Endothelial cell of umbilical vein (primary cell): ENCODE measurements at regions not wholly inside any gene's neighbourhood (a gene's known extent, or its start where the extent isn't known, plus 50 kb on each side); places are given as distances from the start of the nearest gene placed in this dataset.

ENCODE experiments used
- BruUV-seq: library from RNA; stranded (reverse); fragments of 400-500 nt; replicated peaks from 2 replicates; lab custom pipeline; 2021; lab: Mats Ljungman, UMichigan
- CTCF ChIA-PET: fragments of 300-600, 350-600 bp; sonication (Branson Sonifier 250); formaldehyde crosslinking; loops from one replicate; lab custom pipeline; 2021; ENCODE audit warnings: antibody characterized with exemption, inconsistent platforms; lab: Charles Lee
- POLR2A ChIA-PET: fragments of 300-600, 350-600 bp; sonication (Branson Sonifier 250); formaldehyde crosslinking; loops from one replicate; lab custom pipeline; 2021; ENCODE audit warnings: antibody characterized with exemption, inconsistent platforms; lab: Charles Lee
- DNase-seq: peaks from one replicate; pipeline ENCODE4 v3.0.0-alpha.2; 2011; ENCODE audit warnings: low read depth, low spot score
- FAIRE-seq: peaks from 2 replicates; lab custom pipeline; 2011; peaks lifted over from hg19 to GRCh38; lab: Jason Lieb, UNC
- H2AFZ ChIP-seq: 2 replicates; pipeline ENCODE4 v1.6.0; 2012; ENCODE audit warnings: low read depth, low read length, control low read depth, inconsistent platforms
- H3K27ac ChIP-seq: 2 replicates; pipeline ENCODE4 v1.5.1; 2011; ENCODE audit warnings: low read depth, mild to moderate bottlenecking, control low read depth, low read length, moderate library complexity; ENCODE audit not compliant: insufficient read depth
- H3K27me3 ChIP-seq, 2 experiments: 2 replicates each; pipeline versions ENCODE4 v1.6.0 to v1.6.1; 2011; ENCODE audit warnings: low read length in 2 of 2, mixed read lengths in 1 of 2; ENCODE audit not compliant: control insufficient read depth in 2 of 2, insufficient read depth in 2 of 2
- H3K36me3 ChIP-seq, 2 experiments: 2 replicates in 1 of 2; 3 replicates in 1 of 2; pipeline ENCODE4 v1.5.1; 2011; ENCODE audit warnings: low read length in 2 of 2, mild to moderate bottlenecking in 1 of 2, moderate library complexity in 1 of 2; ENCODE audit not compliant: control insufficient read depth in 2 of 2, insufficient read depth in 2 of 2; ENCODE audit errors: extremely low read depth in 1 of 2
- H3K4me1 ChIP-seq: 3 replicates; pipeline ENCODE4 v1.5.1; 2011; ENCODE audit warnings: mild to moderate bottlenecking, low read length; ENCODE audit not compliant: control insufficient read depth, insufficient read depth; ENCODE audit errors: extremely low read depth
- H3K4me2 ChIP-seq: 2 replicates; pipeline ENCODE4 v1.6.1; 2011; ENCODE audit warnings: low read length, control low read depth, mixed read lengths; ENCODE audit not compliant: insufficient read depth
- H3K4me3 ChIP-seq, 3 experiments: fragments of 200-600 bp in 1 of 3; sonication (generic), shearing (Covaris generic) in 1 of 3; replicated peaks in 1 of 3; 2 replicates each; pipeline ENCODE4 v1.5.1; 2011 to 2016; ENCODE audit warnings: control low read depth in 3 of 3, low read length in 3 of 3, mild to moderate bottlenecking in 2 of 3, inconsistent platforms in 1 of 3, low read depth in 1 of 3, moderate library complexity in 1 of 3; ENCODE audit not compliant: insufficient read depth in 1 of 3
- H3K79me2 ChIP-seq: 2 replicates; pipeline ENCODE4 v1.6.0; 2012; ENCODE audit warnings: low read length, inconsistent platforms; ENCODE audit not compliant: control insufficient read depth, insufficient read depth
- H3K9ac ChIP-seq: replicated peaks from 2 replicates; pipeline ENCODE3; 2011; ENCODE audit warnings: low read length, control low read depth; ENCODE audit not compliant: insufficient read depth; ENCODE audit errors: extremely low read depth
- H3K9me1 ChIP-seq: replicated peaks from 3 replicates; pipeline ENCODE4 v1.6.0; 2011; ENCODE audit warnings: mild to moderate bottlenecking, low read length; ENCODE audit not compliant: control insufficient read depth, insufficient read depth; ENCODE audit errors: extremely low read depth
- H3K9me3 ChIP-seq: replicated peaks from 2 replicates; pipeline ENCODE4 v1.5.1; 2012; ENCODE audit warnings: low read length, inconsistent platforms; ENCODE audit not compliant: control insufficient read depth, insufficient read depth
- H4K20me1 ChIP-seq: replicated peaks from 2 replicates; pipeline ENCODE3; 2011; ENCODE audit warnings: mild to moderate bottlenecking, low read length; ENCODE audit not compliant: control insufficient read depth, insufficient read depth; ENCODE audit errors: extremely low read depth
- JUN ChIP-seq: IDR thresholded peaks from 2 replicates; pipeline ENCODE4 v1.6.1; 2011; ENCODE audit warnings: borderline replicate concordance, low read depth; ENCODE audit not compliant: insufficient read length, insufficient read depth
- POLR2AphosphoS5 ChIP-seq: IDR thresholded peaks from 2 replicates; pipeline ENCODE4 v1.6.1; 2012; ENCODE audit warnings: low read depth, mild to moderate bottlenecking, control low read depth, low read length, moderate library complexity; ENCODE audit not compliant: insufficient read depth
- dilution Hi-C: fragments of 300-500 bp; cut with MboI; formaldehyde crosslinking; loops from one replicate; pipeline ENCODE4 v1.15.0; 2019; ENCODE audit warnings: low sequenced_read_pairs; ENCODE audit not compliant: extremely low pct_ligation_motif_present
- intact Hi-C: fragments of 100-400 bp; cut with micrococcal nuclease; formaldehyde crosslinking; loops from one replicate; pipeline ENCODE4 v1.10.0; 2022
- TF ChIP-seq, protein P1 (sequence below): IDR thresholded peaks from 2 replicates; pipeline ENCODE4 v1.6.1; 2011; ENCODE audit not compliant: insufficient read depth, insufficient read length

DNA sequence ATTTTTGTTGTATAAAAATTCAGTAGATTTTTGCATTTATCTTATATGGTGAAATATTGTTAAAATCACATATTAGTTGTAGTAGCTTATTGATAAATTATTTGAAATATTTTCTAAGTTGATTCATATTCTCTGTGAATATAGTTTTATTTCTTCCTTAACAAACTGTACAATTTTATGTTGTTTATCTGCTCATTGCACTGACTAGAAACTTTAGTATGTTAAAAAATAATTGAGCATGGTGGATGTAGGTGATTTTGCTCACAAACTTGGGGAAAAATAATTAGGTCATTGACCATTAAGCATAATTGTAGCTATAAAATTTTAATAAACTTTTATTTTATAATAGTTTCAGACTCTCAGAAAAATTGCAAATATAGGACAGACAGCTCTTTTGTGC is 1445.3 kb upstream of the MIR17HG start:
- FAIRE-seq: no peak
- dilution Hi-C loops: no loop called here

DNA sequence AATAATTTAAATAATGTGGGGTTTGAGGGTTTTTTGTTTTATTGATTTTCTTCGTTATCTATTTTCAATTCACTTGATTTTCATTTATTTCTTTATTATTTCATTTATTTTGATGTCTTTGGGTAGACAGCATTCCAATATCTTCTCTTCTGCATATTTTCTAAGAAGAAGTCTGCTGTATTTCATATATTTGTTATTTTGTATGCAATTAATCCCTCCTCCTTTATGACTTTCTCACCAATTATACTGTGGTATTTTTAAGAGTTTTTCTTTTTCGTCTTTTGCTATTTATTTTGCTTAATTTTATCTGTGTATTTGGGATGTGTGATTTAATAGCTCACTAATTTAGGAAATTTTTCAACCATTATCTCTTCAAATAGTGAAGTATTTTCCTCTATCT is 1444.4 kb upstream of the MIR17HG start:
- Histone ChIP-seq H4K20me1 (no peaks in the 10 kb centered on the region), H3K4me1 (no peaks in the 10 kb centered on the region), H2AFZ (no peak overlapping the region), H3K27me3 (no peaks in the 10 kb centered on the region), H3K4me2 (no peak overlapping the region), H3K9me1 (no peaks in the 10 kb centered on the region), H3K79me2 (no peaks in the 10 kb centered on the region), H3K27ac (no peak overlapping the region), H3K36me3 (no peaks in the 10 kb centered on the region), H3K4me3 (no peak overlapping the region), H3K9me3 (no peaks in the 10 kb centered on the region), H3K9ac (no peak overlapping the region)
- dilution Hi-C loops (no loop called here), intact Hi-C loops (no loop called here)
- TF ChIP-seq, protein P1, sequence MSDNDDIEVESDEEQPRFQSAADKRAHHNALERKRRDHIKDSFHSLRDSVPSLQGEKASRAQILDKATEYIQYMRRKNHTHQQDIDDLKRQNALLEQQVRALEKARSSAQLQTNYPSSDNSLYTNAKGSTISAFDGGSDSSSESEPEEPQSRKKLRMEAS: no peak
- ChIA-PET POLR2A (no interaction called here), CTCF (no interaction called here)
- DNase-seq (no peak), FAIRE-seq (no peak)
- no TSS peak for BruUV-seq

More for the DNA sequence above, 1445.3 kb upstream of the MIR17HG start:
- H3K27me3 ChIP-seq: no peaks in the 10 kb centered on the region
- H3K4me3 ChIP-seq: no peak overlapping the region
- H3K36me3 ChIP-seq: no peaks in the 10 kb centered on the region
- H2AFZ ChIP-seq: no peak overlapping the region
- H3K4me2 ChIP-seq: no peak overlapping the region
- H4K20me1 ChIP-seq: no peaks in the 10 kb centered on the region
- no peaks in the 10 kb centered on the region for H3K4me1 ChIP-seq
- H3K9ac ChIP-seq: no peak overlapping the region
- TF ChIP-seq, protein P1: no peak
- no peak for TF ChIP-seq POLR2AphosphoS5
- TF ChIP-seq JUN: no peak
- H3K27ac ChIP-seq: no peak overlapping the region
- DNase-seq: no peak
- POLR2A ChIA-PET: no interaction called here
- no peaks in the 10 kb centered on the region for H3K9me1 ChIP-seq
- CTCF ChIA-PET: no interaction called here
- no peaks in the 10 kb centered on the region for H3K79me2 ChIP-seq
- intact Hi-C loops: no loop called here
- no peaks in the 10 kb centered on the region for H3K9me3 ChIP-seq
- BruUV-seq: no TSS peak
